ENCODE measurements at regions not wholly inside any gene's neighbourhood (a gene's known extent, or its start where the extent isn't known, plus 50 kb on each side); places are given as distances from the start of the nearest gene placed in this dataset.

DNA sequence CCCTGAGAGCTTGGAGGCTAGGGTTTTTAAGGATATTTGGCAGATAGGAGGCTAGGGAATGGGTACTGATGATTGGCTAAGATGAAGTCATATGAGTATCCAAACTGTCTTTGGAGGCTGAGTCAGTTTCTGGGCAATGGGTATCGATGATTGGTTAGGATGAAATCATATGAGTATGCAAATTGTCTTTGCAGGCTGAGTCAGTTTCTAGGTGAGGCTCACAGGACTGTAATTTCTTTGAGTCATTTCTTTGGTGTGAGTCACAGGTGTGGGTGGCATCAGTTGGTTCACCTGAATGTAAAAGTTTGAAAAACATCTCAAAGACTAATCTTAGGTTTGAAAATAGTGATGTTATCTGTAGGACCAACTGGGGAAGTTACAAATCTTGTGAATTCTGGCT, 1068.0 kb downstream of the NR2F1-AS1 start:
- Histone ChIP-seq H3K4me1 (ENCODE audit: insufficient read depth) (no peaks in the 10 kb centered on the region), H3K27ac (no peak overlapping the region), H3K4me3 (no peak overlapping the region), H3K27me3 (no peaks in the 10 kb centered on the region), H3K9me3 (peaks cover 0 to 6% of the 10 kb centered on the region in 2 donors), H3K36me3 (no peaks in the 10 kb centered on the region)
- intact Hi-C loops (cut with DNase I) = no loop called here
- 88 to 94% (median 93%) methylated on average over 1 of the region's 1 CpG for WGBS, 3 donors
- TF ChIP-seq CTCF (IDR thresholded peaks at IDR 0.05) (no peak), EP300 (IDR thresholded peaks at IDR 0.05) (no peak), POLR2A (IDR thresholded peaks at IDR 0.05) (no peak)
- DNase-seq = no peak

DNA sequence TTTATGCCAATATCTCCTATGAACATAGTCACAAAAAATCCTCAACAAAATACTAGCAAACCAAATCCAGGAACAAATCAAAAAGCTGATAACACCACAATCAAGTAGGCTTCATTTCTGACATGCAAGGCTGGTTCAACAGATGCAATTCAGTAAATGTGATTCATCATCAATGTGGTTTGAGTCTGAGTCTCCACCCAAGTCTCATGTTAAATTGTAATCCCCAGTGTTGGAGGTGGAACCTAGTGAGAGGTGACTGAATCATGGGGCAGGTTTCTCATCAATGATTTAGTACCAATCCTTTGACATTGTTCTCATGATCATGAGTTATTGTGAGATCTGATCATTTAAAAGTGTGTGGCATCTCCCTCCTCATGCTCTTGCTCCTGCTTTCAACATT, 1072.7 kb downstream of the NR2F1-AS1 start:
- Histone ChIP-seq H3K4me1 (ENCODE audit: insufficient read depth) (no peaks in the 10 kb centered on the region), H3K27ac (no peak overlapping the region), H3K4me3 (no peak overlapping the region), H3K9me3 (peaks cover 0 to 6% of the 10 kb centered on the region in 2 donors), H3K36me3 (no peaks in the 10 kb centered on the region), H3K27me3 (no peaks in the 10 kb centered on the region)
- DNase-seq = no peak
- intact Hi-C loops (cut with DNase I) = no loop called here
- TF ChIP-seq POLR2A (IDR thresholded peaks at IDR 0.05) (no peak), CTCF (IDR thresholded peaks at IDR 0.05) (no peak), EP300 (IDR thresholded peaks at IDR 0.05) (no peak)

DNA sequence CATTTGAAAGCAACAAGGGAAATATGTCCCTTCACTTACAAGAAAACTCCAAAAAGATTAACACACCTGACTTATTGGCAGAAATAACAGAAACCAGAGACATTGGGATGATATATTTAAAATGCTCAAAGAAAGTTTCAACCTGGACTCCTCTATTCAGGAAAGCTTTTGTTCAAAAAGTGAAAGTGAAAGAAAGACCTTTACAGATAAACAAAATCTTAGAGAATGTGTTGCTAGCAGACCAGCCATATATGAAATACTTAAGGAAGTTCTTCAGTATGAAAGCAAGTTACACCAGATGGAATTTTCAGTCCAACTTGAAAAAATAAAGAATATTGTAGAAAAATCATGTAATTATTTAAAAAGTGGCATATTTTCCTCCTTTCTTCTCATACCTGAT, 1075.1 kb downstream of the NR2F1-AS1 start:
- no peaks in the 10 kb centered on the region for H3K4me1 ChIP-seq (ENCODE audit: insufficient read depth)

GRCh38 chr5:92505145-92505544, 1075.9 kb downstream of the NR2F1-AS1 start:
- Histone ChIP-seq H3K4me1 (ENCODE audit: insufficient read depth) (no peaks in the 10 kb centered on the region), H3K27ac (no peak overlapping the region), H3K36me3 (no peaks in the 10 kb centered on the region), H3K4me3 (no peak overlapping the region), H3K27me3 (no peaks in the 10 kb centered on the region), H3K9me3 (peaks cover 0 to 5% of the 10 kb centered on the region in 2 donors)
- TF ChIP-seq EP300 (IDR thresholded peaks at IDR 0.05) (no peak), CTCF (IDR thresholded peaks at IDR 0.05) (no peak)
- intact Hi-C loops (cut with DNase I) = no loop called here
- no peak for DNase-seq
- 84 to 87% (median 86%) methylated on average over 3 of the region's 3 CpGs for WGBS, 3 donors

More for the DNA sequence above, 1075.1 kb downstream of the NR2F1-AS1 start:
- no peaks in the 10 kb centered on the region for H3K36me3 ChIP-seq
- no peak overlapping the region for H3K4me3 ChIP-seq
- H3K9me3 ChIP-seq = peaks cover 0 to 6% of the 10 kb centered on the region in 2 donors
- intact Hi-C loops (cut with DNase I) = no loop called here
- TF ChIP-seq EP300 (IDR thresholded peaks at IDR 0.05) = no peak
- TF ChIP-seq POLR2A (IDR thresholded peaks at IDR 0.05) = no peak
- no peak for TF ChIP-seq CTCF (IDR thresholded peaks at IDR 0.05)
- H3K27me3 ChIP-seq = no peaks in the 10 kb centered on the region
- DNase-seq = no peak
- H3K27ac ChIP-seq = no peak overlapping the region

DNA sequence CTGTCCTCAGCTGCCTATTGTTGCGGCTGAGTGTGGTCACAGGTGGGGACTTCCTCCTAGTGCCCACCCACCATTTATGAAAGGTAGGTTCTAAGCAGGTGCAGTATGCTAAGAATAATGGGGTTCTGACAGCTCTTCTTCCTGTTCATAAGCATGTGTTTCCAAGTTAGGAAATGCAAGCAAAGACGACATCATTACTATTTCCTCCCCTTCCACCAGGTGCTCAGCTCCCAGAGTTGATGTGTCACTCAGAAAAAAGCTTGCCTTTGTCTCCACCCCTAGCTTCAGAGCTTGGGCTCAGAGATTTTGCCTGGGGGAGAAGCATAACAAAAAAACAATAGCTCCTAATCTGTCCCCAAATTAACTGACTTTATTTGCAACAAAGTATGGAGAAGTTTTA, 1076.7 kb downstream of the NR2F1-AS1 start:
- intact Hi-C loops (cut with DNase I) = no loop called here
- TF ChIP-seq POLR2A (IDR thresholded peaks at IDR 0.05) (no peak), EP300 (IDR thresholded peaks at IDR 0.05) (no peak), CTCF (IDR thresholded peaks at IDR 0.05) (no peak)
- H3K36me3 ChIP-seq = no peaks in the 10 kb centered on the region
- H3K9me3 ChIP-seq = no peaks in the 10 kb centered on the region
- 91 to 97% (median 92%) methylated on average over 2 of the region's 2 CpGs for WGBS, 3 donors
- H3K4me1 ChIP-seq (ENCODE audit: insufficient read depth) = no peaks in the 10 kb centered on the region
- DNase-seq = no peak
- H3K4me3 ChIP-seq = no peak overlapping the region
- no peaks in the 10 kb centered on the region for H3K27me3 ChIP-seq
- no peak overlapping the region for H3K27ac ChIP-seq
